ENCODE measurements at regions not wholly inside any gene's neighbourhood (a gene's known extent, or its start where the extent isn't known, plus 50 kb on each side); places are given as distances from the start of the nearest gene placed in this dataset.

GRCh38 chr19:28619816-28620429 lies 593.0 kb downstream of the UQCRFS1 start:
- no peaks in the 10 kb centered on the region for H3K36me3 ChIP-seq
- DNase-seq (ENCODE audit: extremely low spot score in 2 of 2), result no peak
- no peak for TF ChIP-seq POLR2AphosphoS5 (IDR thresholded peaks at IDR 0.05; ENCODE audit: insufficient read depth in 1 of 2, low read depth in 1 of 2)
- TF ChIP-seq CTCF (IDR thresholded peaks at IDR 0.05), result no peak
- no peak for TF ChIP-seq POLR2A (IDR thresholded peaks at IDR 0.05)
- no peaks in the 10 kb centered on the region for H3K9me3 ChIP-seq
- intact Hi-C loops (cut with DNase I), result no loop called here
- no peaks in the 10 kb centered on the region for H3K4me1 ChIP-seq
- H3K27ac ChIP-seq, result no peak overlapping the region
- H3K27me3 ChIP-seq, result no peaks in the 10 kb centered on the region
- H3K4me3 ChIP-seq, result no peak overlapping the region

DNA sequence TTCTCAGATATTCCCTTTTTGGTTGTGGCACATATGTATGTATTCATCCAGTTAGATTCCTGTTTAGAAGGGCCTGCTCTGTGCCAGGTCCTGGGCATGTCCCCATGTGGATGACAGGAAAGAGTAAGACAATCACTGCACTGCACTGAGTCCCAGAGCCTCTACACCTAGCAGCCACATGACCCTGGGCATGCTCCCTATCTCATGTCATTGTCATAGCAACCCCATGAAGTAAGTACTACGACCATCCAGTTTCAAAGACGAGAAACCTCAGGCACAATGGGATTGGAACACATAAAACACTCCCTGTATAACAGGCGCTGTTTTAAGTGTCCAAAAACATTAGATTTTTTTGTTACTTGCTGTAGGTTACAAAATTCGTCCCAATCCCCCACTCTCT lies 594.4 kb downstream of the UQCRFS1 start:
- H3K9me3 ChIP-seq, result no peaks in the 10 kb centered on the region
- no peak overlapping the region for H3K27ac ChIP-seq
- no peak for DNase-seq (ENCODE audit: extremely low spot score in 2 of 2)
- TF ChIP-seq POLR2AphosphoS5 (IDR thresholded peaks at IDR 0.05; ENCODE audit: insufficient read depth in 1 of 2, low read depth in 1 of 2), result no peak
- no peaks in the 10 kb centered on the region for H3K4me1 ChIP-seq
- H3K27me3 ChIP-seq, result no peaks in the 10 kb centered on the region
- intact Hi-C loops (cut with DNase I), result no loop called here
- no peaks in the 10 kb centered on the region for H3K36me3 ChIP-seq
- no peak overlapping the region for H3K4me3 ChIP-seq

GRCh38 chr19:28615966-28616365 lies 597.0 kb downstream of the UQCRFS1 start:
- no peak for DNase-seq (ENCODE audit: extremely low spot score in 2 of 2)
- Histone ChIP-seq H3K9me3 (no peaks in the 10 kb centered on the region), H3K27me3 (no peaks in the 10 kb centered on the region), H3K4me1 (no peaks in the 10 kb centered on the region), H3K36me3 (no peaks in the 10 kb centered on the region), H3K27ac (no peak overlapping the region), H3K4me3 (no peak overlapping the region)
- intact Hi-C loops (cut with DNase I), result no loop called here
- TF ChIP-seq POLR2AphosphoS5 (IDR thresholded peaks at IDR 0.05; ENCODE audit: insufficient read depth in 1 of 2, low read depth in 1 of 2) (no peak), POLR2A (IDR thresholded peaks at IDR 0.05) (no peak), CTCF (IDR thresholded peaks at IDR 0.05) (no peak)

GRCh38 chr19:28615546-28615916 lies 597.4 kb downstream of the UQCRFS1 start:
- H3K9me3 ChIP-seq, result no peaks in the 10 kb centered on the region
- intact Hi-C loops (cut with DNase I), result no loop called here
- H3K27ac ChIP-seq, result no peak overlapping the region
- DNase-seq (ENCODE audit: extremely low spot score in 2 of 2), result no peak
- H3K36me3 ChIP-seq, result no peaks in the 10 kb centered on the region
- no peaks in the 10 kb centered on the region for H3K27me3 ChIP-seq
- no peaks in the 10 kb centered on the region for H3K4me1 ChIP-seq
- H3K4me3 ChIP-seq, result no peak overlapping the region
- TF ChIP-seq POLR2AphosphoS5 (IDR thresholded peaks at IDR 0.05; ENCODE audit: insufficient read depth in 1 of 2, low read depth in 1 of 2) (no peak), CTCF (IDR thresholded peaks at IDR 0.05) (no peak)

GRCh38 chr19:28614634-28615545 lies 598.1 kb downstream of the UQCRFS1 start:
- TF ChIP-seq POLR2AphosphoS5 (IDR thresholded peaks at IDR 0.05; ENCODE audit: insufficient read depth in 1 of 2, low read depth in 1 of 2), result no peak
- TF ChIP-seq POLR2A (IDR thresholded peaks at IDR 0.05), result no peak
- TF ChIP-seq CTCF (IDR thresholded peaks at IDR 0.05), result no peak
- no peaks in the 10 kb centered on the region for H3K4me1 ChIP-seq
- H3K9me3 ChIP-seq, result no peaks in the 10 kb centered on the region
- intact Hi-C loops (cut with DNase I), result no loop called here
- H3K27ac ChIP-seq, result no peak overlapping the region
- no peaks in the 10 kb centered on the region for H3K27me3 ChIP-seq
- H3K4me3 ChIP-seq, result no peak overlapping the region
- no peaks in the 10 kb centered on the region for H3K36me3 ChIP-seq
- no peak for DNase-seq (ENCODE audit: extremely low spot score in 2 of 2)

Measured in vagina (tissue), 2 donors.